HepG2 (cell line): ENCODE measurements at regions not wholly inside any gene's neighbourhood (a gene's known extent, or its start where the extent isn't known, plus 50 kb on each side); places are given as distances from the start of the nearest gene placed in this dataset.

Source experiments
- ATAC-seq: fragments of 200-7000 bp; cut with Tn5 transposase; 3 replicates; pipeline ENCODE4 v1.9.1; 2020; ENCODE audit warnings: mild to moderate bottlenecking, moderate library complexity
- BruUV-seq: library from RNA; stranded (reverse); fragments of 400-500 nt; replicated peaks from 2 replicates; lab custom pipeline; 2021; lab: Mats Ljungman, UMichigan
- CTCF ChIA-PET: fragments of 300-600 bp; formaldehyde crosslinking; extraction: SDS; loops from one replicate; lab custom pipeline; 2021; ENCODE audit warnings: low total read pairs, inconsistent platforms, low intra/inter-chr PET ratio; lab: Yijun Ruan, JAX
- POLR2A ChIA-PET: fragments of 350-600 bp; sonication (Branson Sonifier 250); formaldehyde crosslinking; loops from one replicate; lab custom pipeline; 2020; ENCODE audit warnings: antibody characterized with exemption, inconsistent platforms; lab: Yijun Ruan, JAX
- DNase-seq: peaks from one replicate; pipeline ENCODE4 v3.0.0-alpha.2; 2015; ENCODE audit warnings: low spot score
- FAIRE-seq: peaks from 3 replicates; lab custom pipeline; 2011; peaks lifted over from hg19 to GRCh38; lab: Jason Lieb, UNC
- H2AFZ ChIP-seq: one replicate; pipeline ENCODE4 v1.6.1; 2011; ENCODE audit warnings: low read length, inconsistent platforms
- H3K27ac ChIP-seq: fragments of 300-600 bp; 3 replicates; pipeline ENCODE4 v1.8.0; 2011; ENCODE audit warnings: mixed run types, mild to moderate bottlenecking, mixed read lengths, low read length, inconsistent platforms; ENCODE audit not compliant: insufficient read depth; ENCODE audit errors: extremely low read length
- H3K27me3 ChIP-seq, 2 experiments: fragments of 200-600 bp in 1 of 2; 2 replicates in 1 of 2; 3 replicates in 1 of 2; pipeline versions ENCODE4 v1.6.0 to v1.8.0; 2011; ENCODE audit warnings: low read length in 2 of 2, mild to moderate bottlenecking in 2 of 2, moderate library complexity in 2 of 2, inconsistent platforms in 1 of 2; ENCODE audit not compliant: insufficient read depth in 2 of 2, control insufficient read depth in 1 of 2
- H3K36me3 ChIP-seq, 2 experiments: fragments of 200-600 bp in 1 of 2; replicated peaks in 1 of 2; 2 replicates in 1 of 2; 3 replicates in 1 of 2; pipeline versions ENCODE4 v1.5.1 to v1.8.0; 2011; ENCODE audit warnings: low read length in 2 of 2, inconsistent platforms in 1 of 2; ENCODE audit not compliant: insufficient read depth in 2 of 2, control insufficient read depth in 1 of 2
- H3K4me1 ChIP-seq: 2 replicates; pipeline ENCODE4 v1.5.1; 2012; ENCODE audit warnings: low read length, inconsistent platforms; ENCODE audit not compliant: insufficient read depth
- H3K4me2 ChIP-seq: 2 replicates; pipeline ENCODE4 v1.6.0; 2011; ENCODE audit warnings: low read depth, low read length, inconsistent platforms
- H3K4me3 ChIP-seq, 3 experiments: fragments of 200-600 bp in 1 of 3; sonication (generic), shearing (Covaris generic) in 1 of 3; replicated peaks in 1 of 3; 2 replicates each; pipeline ENCODE4 v1.5.1; 2011 to 2016; ENCODE audit warnings: low read length in 3 of 3, inconsistent platforms in 2 of 3, low read depth in 2 of 3, mild to moderate bottlenecking in 2 of 3, control low read depth in 1 of 3, mixed read lengths in 1 of 3; ENCODE audit not compliant: insufficient read depth in 1 of 3
- H3K79me2 ChIP-seq: one replicate; pipeline ENCODE4 v1.6.1; 2011; ENCODE audit warnings: low read length, inconsistent platforms; ENCODE audit not compliant: insufficient read depth
- H3K9ac ChIP-seq: 2 replicates; pipeline ENCODE4 v1.6.0; 2011; ENCODE audit warnings: mild to moderate bottlenecking, low read depth, low read length, inconsistent platforms; ENCODE audit not compliant: insufficient read depth
- H3K9me3 ChIP-seq: 2 replicates; pipeline ENCODE4 v1.5.1; 2012; ENCODE audit warnings: mild to moderate bottlenecking, low read length
- H4K20me1 ChIP-seq: 2 replicates; pipeline ENCODE4 v1.6.0; 2011; ENCODE audit warnings: inconsistent platforms, mild to moderate bottlenecking, low read length, moderate library complexity; ENCODE audit not compliant: insufficient read depth
- MAZ ChIP-seq, 2 experiments: sonication (generic) in 1 of 2; formaldehyde crosslinking in 1 of 2; IDR thresholded peaks; 2 replicates each; pipeline versions ENCODE4 v1.5.0 to v1.6.1; 2012 to 2020; ENCODE audit warnings: low read depth in 2 of 2, mild to moderate bottlenecking in 2 of 2, borderline replicate concordance in 1 of 2, improper control_type of control experiment in 1 of 2, low read length in 1 of 2, missing genetic modification reagents in 1 of 2, moderate library complexity in 1 of 2
- NR2F2 ChIP-seq: IDR thresholded peaks from 2 replicates; pipeline ENCODE4 v1.6.1; 2012; ENCODE audit warnings: low read depth, inconsistent platforms, borderline replicate concordance
- RARG ChIP-seq: sonication (generic); formaldehyde crosslinking; IDR thresholded peaks from 2 replicates; pipeline ENCODE4 v1.4.0; 2020; ENCODE audit warnings: low read depth, mild to moderate bottlenecking, missing genetic modification reagents
- SKI ChIP-seq: fragments of 450-650 bp; IDR thresholded peaks from one replicate; pipeline ENCODE4 v1.6.1; 2018; ENCODE audit warnings: mild to moderate bottlenecking; ENCODE audit not compliant: partially characterized antibody
- SMAD3 ChIP-seq: sonication (generic); formaldehyde crosslinking; IDR thresholded peaks from 2 replicates; pipeline ENCODE4 v1.4.0; 2020; ENCODE audit warnings: missing genetic modification reagents
- TFDP2 ChIP-seq: sonication (generic); formaldehyde crosslinking; IDR thresholded peaks from 2 replicates; pipeline ENCODE4 v1.4.0; 2020; ENCODE audit warnings: missing genetic modification reagents
- ZNF512B ChIP-seq: sonication (generic); formaldehyde crosslinking; IDR thresholded peaks from 2 replicates; pipeline ENCODE4 v1.5.1; 2020; ENCODE audit warnings: missing genetic modification reagents, mild to moderate bottlenecking, borderline replicate concordance
- ZNF513 ChIP-seq: sonication (generic); formaldehyde crosslinking; conservative IDR thresholded peaks from 2 replicates; pipeline ENCODE4 v1.5.0; 2020; ENCODE audit warnings: missing genetic modification reagents
- ZNF879 ChIP-seq: sonication (generic); formaldehyde crosslinking; IDR thresholded peaks from 2 replicates; pipeline ENCODE4 v1.8.1; 2023; ENCODE audit warnings: missing genetic modification reagents
- WGBS: methylation state at CpG from one replicate; pipeline ENCODE4 v1.1.6; 2017; ENCODE audit warnings: low lambda C conversion rate; 5-methylcytosine and 5-hydroxymethylcytosine counted together
- in situ Hi-C: cut with HindIII; loops from 2 replicates; pipeline ENCODE4 v1.10.0; 2017; ENCODE audit warnings: low pct_unique_long_range_greater_than_20kb; ENCODE audit not compliant: extremely low pct_ligation_motif_present
- intact Hi-C: fragments of 100-400 bp; cut with micrococcal nuclease; formaldehyde crosslinking; loops from one replicate; pipeline ENCODE4 v1.10.0; 2022; ENCODE audit not compliant: unreplicated experiment
- TF ChIP-seq, protein P1 (sequence below): IDR thresholded peaks from 2 replicates; pipeline ENCODE4 v1.6.1; 2016; ENCODE audit warnings: low read depth
- TF ChIP-seq, protein P2 (sequence below): sonication (generic); formaldehyde crosslinking; conservative IDR thresholded peaks from 2 replicates; pipeline ENCODE4 v1.4.0; 2020; ENCODE audit warnings: missing genetic modification reagents

GRCh38 chr2:126953483-126953882, 54.8 kb downstream of the TEX51 start (continued):
- TF ChIP-seq MAZ (IDR thresholded peaks at IDR 0.05; ENCODE audit: borderline replicate concordance, low read depth, low read length) = no peak
- TF ChIP-seq MAZ (CRISPR knock-in tag; IDR thresholded peaks at IDR 0.05; ENCODE audit: low read depth) = no peak
- TF ChIP-seq, protein P1, sequence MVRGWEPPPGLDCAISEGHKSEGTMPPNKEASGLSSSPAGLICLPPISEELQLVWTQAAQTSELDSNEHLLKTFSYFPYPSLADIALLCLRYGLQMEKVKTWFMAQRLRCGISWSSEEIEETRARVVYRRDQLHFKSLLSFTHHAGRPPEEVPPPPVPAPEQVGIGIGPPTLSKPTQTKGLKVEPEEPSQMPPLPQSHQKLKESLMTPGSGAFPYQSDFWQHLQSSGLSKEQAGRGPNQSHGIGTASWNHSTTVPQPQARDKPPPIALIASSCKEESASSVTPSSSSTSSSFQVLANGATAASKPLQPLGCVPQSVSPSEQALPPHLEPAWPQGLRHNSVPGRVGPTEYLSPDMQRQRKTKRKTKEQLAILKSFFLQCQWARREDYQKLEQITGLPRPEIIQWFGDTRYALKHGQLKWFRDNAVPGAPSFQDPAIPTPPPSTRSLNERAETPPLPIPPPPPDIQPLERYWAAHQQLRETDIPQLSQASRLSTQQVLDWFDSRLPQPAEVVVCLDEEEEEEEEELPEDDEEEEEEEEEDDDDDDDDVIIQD = no peak
- no peak for TF ChIP-seq ZNF513 (CRISPR knock-in tag)

DNA sequence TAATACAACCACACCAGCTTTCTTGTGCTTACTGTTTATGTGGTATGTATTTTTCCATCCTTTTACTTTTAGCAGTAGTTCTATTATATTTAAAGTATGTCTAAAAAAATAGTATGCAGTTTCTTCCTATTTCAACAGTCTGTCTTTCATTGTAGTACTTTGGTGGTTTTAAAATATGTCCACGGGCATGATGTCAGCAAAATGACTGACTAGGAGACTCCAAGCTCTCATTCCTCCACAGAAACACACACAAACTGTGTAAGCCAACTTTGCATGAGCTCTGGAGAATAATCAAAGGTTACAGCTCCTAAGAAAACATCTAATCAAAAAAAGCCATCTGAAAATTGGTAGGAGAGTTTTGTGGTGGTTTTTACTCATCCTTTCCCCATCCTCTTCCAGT, 56.1 kb downstream of the TEX51 start:
- BruUV-seq = no TSS peak
- Histone ChIP-seq H3K9me3 (no peaks in the 10 kb centered on the region), H2AFZ (no peak overlapping the region), H3K36me3 (no peaks in the 10 kb centered on the region), H3K27ac (no peak overlapping the region), H3K4me2 (no peak overlapping the region), H4K20me1 (no peaks in the 10 kb centered on the region), H3K27me3 (peaks cover 0 to 3% of the 10 kb centered on the region in 2 experiments; a peak in 3 of 5 replicates), H3K79me2 (no peaks in the 10 kb centered on the region), H3K9ac (no peak overlapping the region), H3K4me1 (no peaks in the 10 kb centered on the region), H3K4me3 (no peak overlapping the region)
- WGBS = 0% methylated on average over 1 of the region's 1 CpG
- no peak for ATAC-seq
- no peak for DNase-seq
- intact Hi-C loops (no loop called here), in situ Hi-C loops (no loop called here)
- POLR2A ChIA-PET = no interaction called here
- FAIRE-seq = no peak
- CTCF ChIA-PET = no interaction called here
- TF ChIP-seq TFDP2 = no peak
- no peak for TF ChIP-seq RARG (CRISPR knock-in tag)
- TF ChIP-seq NR2F2 = no peak
- TF ChIP-seq SKI = no peak
- no peak for TF ChIP-seq SMAD3 (CRISPR knock-in tag)
- no peak for TF ChIP-seq ZNF512B (CRISPR knock-in tag)
- TF ChIP-seq, protein P2, sequence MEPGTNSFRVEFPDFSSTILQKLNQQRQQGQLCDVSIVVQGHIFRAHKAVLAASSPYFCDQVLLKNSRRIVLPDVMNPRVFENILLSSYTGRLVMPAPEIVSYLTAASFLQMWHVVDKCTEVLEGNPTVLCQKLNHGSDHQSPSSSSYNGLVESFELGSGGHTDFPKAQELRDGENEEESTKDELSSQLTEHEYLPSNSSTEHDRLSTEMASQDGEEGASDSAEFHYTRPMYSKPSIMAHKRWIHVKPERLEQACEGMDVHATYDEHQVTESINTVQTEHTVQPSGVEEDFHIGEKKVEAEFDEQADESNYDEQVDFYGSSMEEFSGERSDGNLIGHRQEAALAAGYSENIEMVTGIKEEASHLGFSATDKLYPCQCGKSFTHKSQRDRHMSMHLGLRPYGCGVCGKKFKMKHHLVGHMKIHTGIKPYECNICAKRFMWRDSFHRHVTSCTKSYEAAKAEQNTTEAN (CRISPR knock-in tag) = no peak
- no peak for TF ChIP-seq ZNF879
